IMR-90 (cell line): ENCODE measurements at regions not wholly inside any gene's neighbourhood (a gene's known extent, or its start where the extent isn't known, plus 50 kb on each side); places are given as distances from the start of the nearest gene placed in this dataset.

ENCODE experiments used
- CEBPB ChIP-seq: IDR thresholded peaks from 2 replicates; pipeline ENCODE4 v1.6.1; 2012; ENCODE audit warnings: low read depth, low read length, improper control_type of control experiment
- CHD1 ChIP-seq: IDR thresholded peaks from 2 replicates; pipeline ENCODE4 v1.6.1; 2012; ENCODE audit warnings: low read depth, low read length, improper control_type of control experiment
- CTCF ChIP-seq: conservative IDR thresholded peaks from 2 replicates; pipeline ENCODE4 v1.5.1; 2012; ENCODE audit warnings: mild to moderate bottlenecking, low read depth, low read length, improper control_type of control experiment
- FOS ChIP-seq: fragments of 150-350 bp; IDR thresholded peaks from 2 replicates; pipeline ENCODE4 v1.6.1; 2016; ENCODE audit warnings: low read depth, low read length
- MXI1 ChIP-seq: IDR thresholded peaks from 2 replicates; pipeline ENCODE4 v1.6.1; 2012; ENCODE audit warnings: low read depth, mild to moderate bottlenecking, low read length, moderate library complexity, borderline replicate concordance
- POLR2A ChIP-seq: IDR thresholded peaks from 2 replicates; pipeline ENCODE4 v1.6.1; 2012; ENCODE audit warnings: mild to moderate bottlenecking, low read depth, low read length
- RAD21 ChIP-seq: IDR thresholded peaks from 2 replicates; pipeline ENCODE4 v1.6.1; 2012; ENCODE audit warnings: low read length, improper control_type of control experiment
- SMC3 ChIP-seq: fragments of 150-350 bp; IDR thresholded peaks from 2 replicates; pipeline ENCODE4 v1.6.1; 2016; ENCODE audit warnings: low read depth, mild to moderate bottlenecking, antibody characterized with exemption, low read length, moderate library complexity
- USF2 ChIP-seq: fragments of 150-350 bp; IDR thresholded peaks from 2 replicates; pipeline ENCODE4 v1.6.1; 2017; ENCODE audit warnings: mild to moderate bottlenecking, antibody characterized with exemption, low read length, low read depth

- no peak for TF ChIP-seq CTCF
- TF ChIP-seq CHD1: no peak
- no peak for TF ChIP-seq USF2
- TF ChIP-seq FOS: no peak
- TF ChIP-seq POLR2A: no peak
- no peak for TF ChIP-seq RAD21
- TF ChIP-seq CEBPB: peak; percentile 95
- TF ChIP-seq MXI1: no peak
- TF ChIP-seq SMC3: no peak
Measured at GRCh38 chr6:21305893-21306332, 287.6 kb upstream of the SOX4 start.
